Fibroblast of upper back skin (primary cell): ENCODE measurements at regions not wholly inside any gene's neighbourhood (a gene's known extent, or its start where the extent isn't known, plus 50 kb on each side); places are given as distances from the start of the nearest gene placed in this dataset.

Experiments
- DNase-seq: peaks from one replicate; pipeline ENCODE4 v3.0.0-alpha.2; 2013

- DNase-seq = no peak
These were observed 55.1 kb upstream of the FRMD6 start for GRCh38 chr14:51596488-51597117.

GRCh38 chr14:51597261-51598001 is 54.3 kb upstream of the FRMD6 start:
- DNase-seq = peak; percentile 98

- DNase-seq = peak; percentile 83
These were observed 52.6 kb upstream of the FRMD6 start for GRCh38 chr14:51598924-51599600.

GRCh38 chr14:51600658-51601057 is 51.1 kb upstream of the FRMD6 start:
- DNase-seq = no peak
